ENCODE measurements at regions not wholly inside any gene's neighbourhood (a gene's known extent, or its start where the extent isn't known, plus 50 kb on each side); places are given as distances from the start of the nearest gene placed in this dataset.

- no peak overlapping the region for H3K4me3 ChIP-seq (ENCODE audit: control insufficient read depth, low read depth, low read length)
- no peak for TF ChIP-seq CTCF (conservative IDR thresholded peaks at IDR 0.05; ENCODE audit: control insufficient read depth, insufficient read depth, low read depth, low read length)
- no peak for DNase-seq (ENCODE audit: low read depth)
These were observed 70.5 kb upstream of the CDH5 start for GRCh38 chr16:66295761-66296546.

GRCh38 chr16:66295213-66295612 is 71.3 kb upstream of the CDH5 start:
- TF ChIP-seq CTCF (conservative IDR thresholded peaks at IDR 0.05; ENCODE audit: control insufficient read depth, insufficient read depth, low read depth, low read length) = no peak
- no peak for DNase-seq (ENCODE audit: low read depth)
- H3K4me3 ChIP-seq (ENCODE audit: control insufficient read depth, low read depth, low read length) = no peak overlapping the region

GRCh38 chr16:66294507-66294906 is 72.0 kb upstream of the CDH5 start:
- no peak for TF ChIP-seq CTCF (conservative IDR thresholded peaks at IDR 0.05; ENCODE audit: control insufficient read depth, insufficient read depth, low read depth, low read length)
- no peak overlapping the region for H3K4me3 ChIP-seq (ENCODE audit: control insufficient read depth, low read depth, low read length)
- no peak for DNase-seq (ENCODE audit: low read depth)

- no peak overlapping the region for H3K4me3 ChIP-seq (ENCODE audit: control insufficient read depth, low read depth, low read length)
- no peak for DNase-seq (ENCODE audit: low read depth)
- no peak for TF ChIP-seq CTCF (conservative IDR thresholded peaks at IDR 0.05; ENCODE audit: control insufficient read depth, insufficient read depth, low read depth, low read length)
These were observed 72.6 kb upstream of the CDH5 start for GRCh38 chr16:66293932-66294331.

- DNase-seq (ENCODE audit: low read depth) = no peak
- H3K4me3 ChIP-seq (ENCODE audit: control insufficient read depth, low read depth, low read length) = no peak overlapping the region
- TF ChIP-seq CTCF (conservative IDR thresholded peaks at IDR 0.05; ENCODE audit: control insufficient read depth, insufficient read depth, low read depth, low read length) = no peak
These were observed 73.2 kb upstream of the CDH5 start for GRCh38 chr16:66293207-66293735.

GRCh38 chr16:66292241-66292935 is 74.1 kb upstream of the CDH5 start:
- no peak for TF ChIP-seq CTCF (conservative IDR thresholded peaks at IDR 0.05; ENCODE audit: control insufficient read depth, insufficient read depth, low read depth, low read length)
- H3K4me3 ChIP-seq (ENCODE audit: control insufficient read depth, low read depth, low read length) = no peak overlapping the region
- DNase-seq (ENCODE audit: low read depth) = no peak

Measured in fibroblast of mammary gland (primary cell).